OCI-LY3 (cell line): ENCODE measurements at regions not wholly inside any gene's neighbourhood (a gene's known extent, or its start where the extent isn't known, plus 50 kb on each side); places are given as distances from the start of the nearest gene placed in this dataset.

Experiments
- H2AFZ ChIP-seq: fragments of 200-600, 300-600 bp; shearing (Covaris generic); 2 replicates; pipeline ENCODE4 v1.6.0; 2014; ENCODE audit warnings: antibody characterized with exemption, low read depth, low read length
- H3K27ac ChIP-seq: fragments of 200-600, 300-600 bp; sonication (generic); 2 replicates; pipeline ENCODE4 v1.5.1; 2014; ENCODE audit warnings: mild to moderate bottlenecking, low read length, moderate library complexity, mixed read lengths
- H3K27me3 ChIP-seq: fragments of 200-600, 300-600 bp; sonication (generic); 2 replicates; pipeline ENCODE4 v1.6.1; 2014; ENCODE audit warnings: low read depth, low read length, mixed read lengths
- H3K36me3 ChIP-seq: fragments of 200-600, 300-600 bp; sonication (generic); replicated peaks from 2 replicates; pipeline ENCODE3; 2014; ENCODE audit warnings: low read depth, low read length, mixed read lengths
- H3K4me1 ChIP-seq: fragments of 300-600, 200-600 bp; sonication (generic); 2 replicates; pipeline ENCODE4 v1.6.1; 2014; ENCODE audit warnings: low read length, mixed read lengths
- H3K4me2 ChIP-seq: fragments of 200-600, 300-600 bp; sonication (generic); 2 replicates; pipeline ENCODE4 v1.6.1; 2014; ENCODE audit warnings: low read length, mixed read lengths
- H3K4me3 ChIP-seq: fragments of 300-600, 200-600 bp; sonication (generic); 2 replicates; pipeline ENCODE4 v1.5.1; 2014; ENCODE audit warnings: antibody characterized with exemption, mild to moderate bottlenecking, low read length, moderate library complexity
- H3K79me2 ChIP-seq: fragments of 300-600, 200-600 bp; shearing (Covaris generic); 2 replicates; pipeline ENCODE4 v1.6.1; 2014; ENCODE audit warnings: mild to moderate bottlenecking, low read length, mixed read lengths
- H3K9ac ChIP-seq: fragments of 300-600, 200-600 bp; shearing (Covaris generic); 2 replicates; pipeline ENCODE4 v1.6.0; 2014; ENCODE audit warnings: mild to moderate bottlenecking, low read length, moderate library complexity
- H3K9me3 ChIP-seq: fragments of 200-600, 300-600 bp; shearing (Covaris generic); 2 replicates; pipeline ENCODE4 v1.6.1; 2014; ENCODE audit warnings: low read length, mixed read lengths; ENCODE audit not compliant: insufficient read depth
- H4K20me1 ChIP-seq: fragments of 200-600, 300-600 bp; sonication (generic); 2 replicates; pipeline ENCODE4 v1.6.1; 2016; ENCODE audit warnings: low read length, mixed read lengths; ENCODE audit not compliant: insufficient read depth
- EZH2phosphoT487 ChIP-seq: fragments of 200-600 bp; shearing (Covaris generic); IDR thresholded peaks from 2 replicates; pipeline ENCODE4 v1.6.1; 2018; ENCODE audit warnings: antibody characterized with exemption, mixed run types, low read depth
- TF ChIP-seq, protein P1 (sequence below): fragments of 200-600, 300-600 bp; sonication (generic); IDR thresholded peaks from 2 replicates; pipeline ENCODE4 v1.5.1; 2014; ENCODE audit warnings: antibody characterized with exemption, low read length, low read depth

DNA sequence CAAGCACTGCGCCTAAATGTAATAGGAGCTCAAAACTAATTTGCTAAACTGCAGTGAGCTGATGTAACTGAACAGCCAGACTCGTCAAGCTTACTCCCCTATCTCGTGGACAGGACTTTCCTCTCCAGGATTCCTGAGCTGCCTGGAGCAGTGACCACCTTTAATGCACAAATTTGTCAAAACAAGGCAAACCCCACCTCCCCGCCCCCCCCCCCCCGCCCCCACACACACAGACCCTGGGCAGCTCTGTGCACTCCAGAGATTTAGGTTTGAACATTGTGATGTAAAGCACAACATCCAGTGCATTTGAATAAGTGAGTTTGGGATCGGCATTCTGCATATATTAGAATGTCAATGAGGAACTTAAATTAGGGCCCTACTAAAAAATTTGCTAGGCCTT, 77.7 kb upstream of the DHX15 start:
- H3K79me2 ChIP-seq: no peaks in the 10 kb centered on the region
- H3K4me3 ChIP-seq: no peak overlapping the region
- TF ChIP-seq, protein P1, sequence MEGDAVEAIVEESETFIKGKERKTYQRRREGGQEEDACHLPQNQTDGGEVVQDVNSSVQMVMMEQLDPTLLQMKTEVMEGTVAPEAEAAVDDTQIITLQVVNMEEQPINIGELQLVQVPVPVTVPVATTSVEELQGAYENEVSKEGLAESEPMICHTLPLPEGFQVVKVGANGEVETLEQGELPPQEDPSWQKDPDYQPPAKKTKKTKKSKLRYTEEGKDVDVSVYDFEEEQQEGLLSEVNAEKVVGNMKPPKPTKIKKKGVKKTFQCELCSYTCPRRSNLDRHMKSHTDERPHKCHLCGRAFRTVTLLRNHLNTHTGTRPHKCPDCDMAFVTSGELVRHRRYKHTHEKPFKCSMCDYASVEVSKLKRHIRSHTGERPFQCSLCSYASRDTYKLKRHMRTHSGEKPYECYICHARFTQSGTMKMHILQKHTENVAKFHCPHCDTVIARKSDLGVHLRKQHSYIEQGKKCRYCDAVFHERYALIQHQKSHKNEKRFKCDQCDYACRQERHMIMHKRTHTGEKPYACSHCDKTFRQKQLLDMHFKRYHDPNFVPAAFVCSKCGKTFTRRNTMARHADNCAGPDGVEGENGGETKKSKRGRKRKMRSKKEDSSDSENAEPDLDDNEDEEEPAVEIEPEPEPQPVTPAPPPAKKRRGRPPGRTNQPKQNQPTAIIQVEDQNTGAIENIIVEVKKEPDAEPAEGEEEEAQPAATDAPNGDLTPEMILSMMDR: no peak
- no peak for TF ChIP-seq EZH2phosphoT487
- no peak overlapping the region for H2AFZ ChIP-seq
- no peak overlapping the region for H3K27ac ChIP-seq
- H3K9ac ChIP-seq: no peak overlapping the region
- no peak overlapping the region for H3K4me2 ChIP-seq
- H3K27me3 ChIP-seq: peaks cover 6% of the 10 kb centered on the region; the same call in 1 of the 2 replicates
- no peaks in the 10 kb centered on the region for H3K4me1 ChIP-seq
- H3K36me3 ChIP-seq: no peaks in the 10 kb centered on the region
- no peaks in the 10 kb centered on the region for H3K9me3 ChIP-seq
- H4K20me1 ChIP-seq: no peaks in the 10 kb centered on the region

DNA sequence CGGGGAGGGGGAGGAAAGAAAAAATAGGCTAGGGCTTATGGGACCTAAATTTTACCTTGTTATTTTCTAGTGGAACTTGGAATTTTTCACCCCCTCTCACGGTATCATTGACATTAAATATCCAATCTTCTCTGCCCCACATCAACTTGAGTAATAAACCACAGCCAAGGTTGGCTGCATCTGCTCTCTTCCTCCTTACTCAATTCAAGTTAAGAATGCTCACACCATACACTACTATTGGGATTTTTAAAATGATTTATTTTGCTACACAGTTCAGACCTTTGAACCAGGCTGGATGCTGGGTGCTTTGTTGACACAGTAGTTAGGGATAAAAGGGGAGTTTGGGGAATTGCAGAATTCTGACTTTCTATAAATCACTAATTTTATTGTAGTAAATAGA, 78.2 kb upstream of the DHX15 start:
- H2AFZ ChIP-seq: no peak overlapping the region
- peaks cover 6% of the 10 kb centered on the region; the same call in 1 of the 2 replicates for H3K27me3 ChIP-seq
- no peaks in the 10 kb centered on the region for H3K9me3 ChIP-seq
- H3K4me2 ChIP-seq: no peak overlapping the region
- H3K36me3 ChIP-seq: no peaks in the 10 kb centered on the region
- no peaks in the 10 kb centered on the region for H3K79me2 ChIP-seq
- no peaks in the 10 kb centered on the region for H4K20me1 ChIP-seq
- no peak overlapping the region for H3K4me3 ChIP-seq
- no peak overlapping the region for H3K9ac ChIP-seq
- no peaks in the 10 kb centered on the region for H3K4me1 ChIP-seq
- H3K27ac ChIP-seq: no peak overlapping the region
- TF ChIP-seq, protein P1: no peak
- TF ChIP-seq EZH2phosphoT487: no peak

DNA sequence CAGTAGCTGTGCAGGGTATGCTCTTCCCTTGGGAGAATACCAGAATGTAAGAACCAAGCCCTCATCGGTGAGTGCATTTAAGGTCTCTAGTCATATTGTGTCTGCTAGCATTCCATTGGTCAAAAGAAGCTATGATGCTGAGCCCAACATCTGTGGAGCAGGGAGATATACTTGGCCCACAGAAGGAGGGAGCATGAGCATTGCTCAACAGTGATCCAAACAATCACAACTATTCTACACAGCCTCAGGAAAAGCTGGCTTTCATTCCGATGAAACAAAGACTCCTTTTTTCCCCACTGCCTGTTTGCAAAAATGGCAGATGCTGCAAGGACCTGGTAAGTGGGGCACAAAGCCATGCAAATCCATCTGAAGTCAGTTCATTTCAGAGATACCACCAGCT, 80.6 kb upstream of the DHX15 start:
- TF ChIP-seq, protein P1: no peak
- no peaks in the 10 kb centered on the region for H3K36me3 ChIP-seq
- H3K4me1 ChIP-seq: no peaks in the 10 kb centered on the region
- H3K9me3 ChIP-seq: no peaks in the 10 kb centered on the region
- no peaks in the 10 kb centered on the region for H3K79me2 ChIP-seq
- H2AFZ ChIP-seq: no peak overlapping the region
- no peaks in the 10 kb centered on the region for H4K20me1 ChIP-seq
- H3K4me2 ChIP-seq: no peak overlapping the region
- H3K4me3 ChIP-seq: no peak overlapping the region
- no peak overlapping the region for H3K27ac ChIP-seq
- no peak overlapping the region for H3K9ac ChIP-seq
- peaks cover 13% of the 10 kb centered on the region; the same call in 1 of the 2 replicates for H3K27me3 ChIP-seq

DNA sequence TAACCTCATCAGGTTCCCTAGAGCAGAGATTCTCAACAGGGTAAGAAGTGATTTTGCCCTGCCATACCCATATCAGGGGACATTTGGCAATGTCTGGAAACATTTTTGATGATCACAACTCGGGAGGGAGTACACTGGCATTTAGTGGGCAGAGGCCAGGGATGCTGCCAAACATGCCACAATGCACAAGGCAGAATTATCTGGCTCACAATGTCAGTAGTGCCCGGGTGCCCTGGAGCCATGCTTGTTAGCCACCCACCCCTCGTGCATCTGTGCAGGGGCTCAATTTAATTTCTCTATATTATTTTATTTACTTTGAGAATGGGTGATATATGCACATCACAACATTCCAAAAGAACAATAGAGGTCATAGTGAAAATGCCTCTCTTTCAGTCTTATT, 82.0 kb upstream of the DHX15 start:
- Histone ChIP-seq H3K27me3 (peaks cover 13% of the 10 kb centered on the region; the same call in 1 of the 2 replicates), H3K4me2 (no peak overlapping the region), H3K9ac (no peak overlapping the region), H3K36me3 (no peaks in the 10 kb centered on the region), H3K4me1 (no peaks in the 10 kb centered on the region), H3K4me3 (no peak overlapping the region), H4K20me1 (no peaks in the 10 kb centered on the region), H3K27ac (no peak overlapping the region), H3K79me2 (no peaks in the 10 kb centered on the region), H3K9me3 (no peaks in the 10 kb centered on the region), H2AFZ (no peak overlapping the region)
- TF ChIP-seq EZH2phosphoT487: no peak
- TF ChIP-seq, protein P1: no peak
